ENCODE measurements at regions not wholly inside any gene's neighbourhood (a gene's known extent, or its start where the extent isn't known, plus 50 kb on each side); places are given as distances from the start of the nearest gene placed in this dataset.

GRCh38 chr10:130766071-130766470 is 545.5 kb downstream of the TCERG1L start:
- no peak for ATAC-seq (ENCODE audit: low FRiP score in 2 of 2)
- no peaks in the 10 kb centered on the region for H3K27me3 ChIP-seq
- H3K9me3 ChIP-seq: peaks cover 0 to 36% (median 12%) of the 10 kb centered on the region in 4 donors
- 72 to 83% methylated on average over 3 to 4 of the region's 4 CpGs for WGBS, 2 donors
- no peaks in the 10 kb centered on the region for H3K4me1 ChIP-seq
- no peak for DNase-seq
- no peak overlapping the region for H3K27ac ChIP-seq
- no peak for TF ChIP-seq CTCF (IDR thresholded peaks at IDR 0.05)
- no peak for TF ChIP-seq EP300 (IDR thresholded peaks at IDR 0.05)
- no peak for TF ChIP-seq POLR2A (IDR thresholded peaks at IDR 0.05)
- no peak for TF ChIP-seq POLR2AphosphoS5 (IDR thresholded peaks at IDR 0.05)
- no peak overlapping the region for H3K4me3 ChIP-seq
- no peaks in the 10 kb centered on the region for H3K36me3 ChIP-seq

GRCh38 chr10:130767116-130767730 is 544.3 kb downstream of the TCERG1L start:
- no peak for ATAC-seq (ENCODE audit: low FRiP score in 2 of 2)
- no peaks in the 10 kb centered on the region for H3K4me1 ChIP-seq
- no peaks in the 10 kb centered on the region for H3K27me3 ChIP-seq
- WGBS, 2 donors: 83% methylated on average over 14 of the region's 14 CpGs; no CpG with 5 or more reads in 1 of the 2 donors
- no peaks in the 10 kb centered on the region for H3K36me3 ChIP-seq
- H3K27ac ChIP-seq: no peak overlapping the region
- TF ChIP-seq EP300 (IDR thresholded peaks at IDR 0.05) (no peak), CTCF (IDR thresholded peaks at IDR 0.05) (no peak), POLR2AphosphoS5 (IDR thresholded peaks at IDR 0.05) (no peak), POLR2A (IDR thresholded peaks at IDR 0.05) (no peak)
- H3K4me3 ChIP-seq: no peak overlapping the region
- H3K9me3 ChIP-seq: peaks cover 0 to 31% (median 12%) of the 10 kb centered on the region in 4 donors
- DNase-seq: no peak

GRCh38 chr10:130769146-130770017 is 542.1 kb downstream of the TCERG1L start:
- DNase-seq: no peak
- Histone ChIP-seq H3K9me3 (peaks cover 0 to 30% (median 12%) of the 10 kb centered on the region in 4 donors), H3K4me3 (no peak overlapping the region), H3K27me3 (no peaks in the 10 kb centered on the region), H3K27ac (no peak overlapping the region), H3K36me3 (no peaks in the 10 kb centered on the region), H3K4me1 (no peaks in the 10 kb centered on the region)
- TF ChIP-seq POLR2A (IDR thresholded peaks at IDR 0.05): no peak
- TF ChIP-seq POLR2AphosphoS5 (IDR thresholded peaks at IDR 0.05): no peak
- no peak for TF ChIP-seq EP300 (IDR thresholded peaks at IDR 0.05)
- no peak for TF ChIP-seq CTCF (IDR thresholded peaks at IDR 0.05)
- 79 to 87% methylated on average over 10 of the region's 10 CpGs for WGBS, 2 donors
- no peak for ATAC-seq (ENCODE audit: low FRiP score in 2 of 2)

- H3K9me3 ChIP-seq: peaks cover 0 to 25% (median 10%) of the 10 kb centered on the region in 4 donors
- no peak for DNase-seq
- peak in 1 of 2 donors; percentile 22 for ATAC-seq (ENCODE audit: low FRiP score in 2 of 2)
- no peak overlapping the region for H3K27ac ChIP-seq
- no peak overlapping the region for H3K4me3 ChIP-seq
- H3K4me1 ChIP-seq: no peaks in the 10 kb centered on the region
- no peaks in the 10 kb centered on the region for H3K27me3 ChIP-seq
- H3K36me3 ChIP-seq: no peaks in the 10 kb centered on the region
- TF ChIP-seq EP300 (IDR thresholded peaks at IDR 0.05): no peak
- TF ChIP-seq POLR2A (IDR thresholded peaks at IDR 0.05): no peak
- TF ChIP-seq POLR2AphosphoS5 (IDR thresholded peaks at IDR 0.05): no peak
- no peak for TF ChIP-seq CTCF (IDR thresholded peaks at IDR 0.05)
- 77 to 81% methylated on average over 13 of the region's 13 CpGs for WGBS, 2 donors
Observed at GRCh38 chr10:130770018-130770630, 541.4 kb downstream of the TCERG1L start.
